HG02763 (cell line): ENCODE measurements at regions not wholly inside any gene's neighbourhood (a gene's known extent, or its start where the extent isn't known, plus 50 kb on each side); places are given as distances from the start of the nearest gene placed in this dataset.

ENCODE experiments used
- ATAC-seq: cut with Tn5 transposase; IDR thresholded peaks from one replicate; pipeline ENCODE4 v1.9.1; 2021; ENCODE audit warnings: mild to moderate bottlenecking, moderate library complexity; ENCODE audit not compliant: unreplicated experiment

DNA sequence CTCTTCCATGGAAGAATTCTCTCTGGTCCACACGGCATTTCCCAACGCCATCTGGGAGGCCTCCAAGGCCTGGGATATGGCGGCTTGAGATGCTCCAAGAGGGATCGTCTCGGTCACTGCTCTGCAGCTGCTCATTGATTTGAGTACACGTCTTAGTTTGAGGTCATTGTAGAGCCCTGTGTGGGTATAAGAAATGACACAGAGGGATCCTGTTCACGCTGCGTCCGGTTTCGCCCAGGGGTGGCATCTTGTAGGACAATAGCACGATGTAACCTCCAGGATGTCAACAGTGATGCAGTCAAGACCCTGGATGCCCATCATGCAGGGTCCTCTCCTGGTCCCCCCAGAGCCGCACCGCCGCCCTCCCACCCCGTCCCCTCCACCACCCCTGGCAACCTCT is 564.6 kb downstream of the BRD1 start:
- ATAC-seq = no peak

DNA sequence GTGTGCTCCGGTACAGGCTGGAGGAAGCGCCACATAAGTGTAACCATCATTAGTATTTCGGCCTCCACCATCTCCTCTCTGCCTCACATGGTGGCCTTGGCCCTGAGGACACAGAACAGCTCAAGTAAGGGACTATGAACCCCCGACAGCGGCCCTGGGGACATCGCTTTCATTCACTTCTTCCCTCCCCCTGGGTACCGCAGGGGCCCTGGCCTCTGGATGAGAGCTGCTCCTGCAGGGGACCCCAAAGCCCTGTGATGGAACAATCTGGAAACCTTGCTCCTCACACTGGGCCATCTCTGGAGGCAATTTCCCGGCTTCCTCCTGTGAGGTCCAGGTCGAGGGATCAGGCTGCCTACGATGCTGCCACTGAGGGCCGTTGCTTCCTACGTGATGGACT is 565.5 kb downstream of the BRD1 start:
- ATAC-seq = no peak

DNA sequence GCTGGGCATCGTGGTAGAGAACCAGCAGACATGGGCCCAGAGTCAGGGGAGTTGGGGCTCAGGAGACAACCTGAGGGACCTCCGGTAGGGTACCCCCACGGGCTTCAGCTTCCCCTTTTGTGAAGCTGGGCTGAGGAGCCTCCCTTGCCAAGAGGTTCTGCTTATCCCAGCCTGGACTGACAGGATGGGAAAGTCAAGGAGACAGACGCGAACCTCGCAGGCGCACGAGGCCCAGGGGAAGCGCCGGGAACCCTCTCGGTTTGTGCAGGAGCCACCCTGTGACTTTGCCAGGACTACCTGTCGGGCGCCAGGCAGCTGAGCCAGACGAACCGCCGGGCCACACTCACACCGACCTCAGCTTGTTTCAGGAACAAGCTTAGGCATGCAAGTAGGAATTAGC is 566.1 kb downstream of the BRD1 start:
- no peak for ATAC-seq

DNA sequence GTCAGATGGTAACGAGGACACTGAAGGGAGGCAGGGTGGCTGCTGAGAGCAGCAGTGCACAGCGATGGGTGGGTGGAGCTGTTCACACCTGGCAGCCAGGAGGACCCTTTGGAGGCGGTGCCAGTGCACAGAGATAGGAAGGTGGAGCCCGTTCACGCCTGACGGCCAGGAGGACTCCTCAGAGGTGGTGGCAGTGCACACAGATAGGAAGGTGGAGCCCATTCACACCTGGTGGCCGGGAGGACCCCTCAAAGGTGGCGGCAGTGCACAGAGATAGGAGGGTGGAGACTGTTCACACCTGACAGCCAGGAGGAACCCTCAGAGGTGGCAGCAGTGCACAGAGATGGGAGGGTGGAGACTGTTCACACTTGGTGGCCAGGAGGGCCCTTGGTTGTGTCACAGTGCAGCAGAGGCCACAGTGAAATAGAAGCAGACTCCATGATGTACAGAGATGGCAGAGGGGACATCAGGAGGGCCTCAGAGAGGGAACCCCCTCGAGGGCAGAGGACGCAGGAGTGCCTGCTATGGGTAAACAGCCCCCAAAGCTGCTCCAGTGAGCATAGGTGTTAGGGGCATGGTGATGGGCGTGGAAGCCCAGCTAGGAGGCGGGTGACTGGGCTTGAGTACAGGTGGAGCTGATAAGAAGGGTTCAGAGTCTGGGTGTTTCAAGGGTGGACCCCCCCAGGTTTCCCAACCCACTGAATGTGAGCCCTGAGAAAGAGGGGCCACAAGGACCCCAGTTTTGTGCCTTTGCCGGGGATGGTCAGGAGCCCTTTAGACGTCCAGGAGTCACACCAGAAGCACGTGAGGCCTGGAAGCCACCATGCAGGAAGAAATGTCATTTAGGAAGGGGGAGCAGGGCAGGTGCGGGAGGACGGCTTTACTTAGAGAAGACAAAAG is 566.7 kb downstream of the BRD1 start:
- ATAC-seq = no peak

DNA sequence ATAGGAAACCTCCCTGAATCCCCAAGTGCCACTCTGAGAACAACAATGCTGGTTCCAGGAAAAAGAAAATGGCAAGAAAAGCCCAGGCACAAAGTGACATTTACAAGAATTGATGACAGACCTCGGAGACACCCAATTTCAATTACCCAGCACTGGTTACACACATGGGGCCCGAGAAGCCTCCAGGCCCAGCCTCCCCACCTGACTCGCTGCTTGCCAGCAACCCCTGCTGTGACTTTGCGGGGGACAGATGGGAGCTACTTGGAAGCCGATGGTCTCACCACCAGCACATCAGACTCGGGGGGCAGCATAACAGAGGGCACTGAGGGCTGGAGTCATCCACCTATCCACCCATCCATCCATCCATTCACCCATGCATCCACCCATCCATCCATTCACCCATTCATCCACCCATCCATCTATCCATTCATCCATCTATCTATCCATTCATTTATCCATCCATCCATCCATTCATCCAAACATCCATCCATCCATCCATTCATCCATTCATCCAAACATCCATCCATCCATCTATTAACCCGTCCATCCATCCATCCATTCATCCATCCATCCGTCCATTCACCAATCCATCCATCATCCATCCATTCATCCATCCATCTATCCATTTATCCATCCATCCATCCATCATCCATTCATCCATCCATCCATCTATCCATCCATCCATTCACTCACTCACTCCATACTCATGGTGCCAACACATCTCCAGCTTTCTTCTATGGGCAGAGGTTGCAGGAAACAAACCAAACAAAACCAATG is 567.6 kb downstream of the BRD1 start:
- no peak for ATAC-seq

DNA sequence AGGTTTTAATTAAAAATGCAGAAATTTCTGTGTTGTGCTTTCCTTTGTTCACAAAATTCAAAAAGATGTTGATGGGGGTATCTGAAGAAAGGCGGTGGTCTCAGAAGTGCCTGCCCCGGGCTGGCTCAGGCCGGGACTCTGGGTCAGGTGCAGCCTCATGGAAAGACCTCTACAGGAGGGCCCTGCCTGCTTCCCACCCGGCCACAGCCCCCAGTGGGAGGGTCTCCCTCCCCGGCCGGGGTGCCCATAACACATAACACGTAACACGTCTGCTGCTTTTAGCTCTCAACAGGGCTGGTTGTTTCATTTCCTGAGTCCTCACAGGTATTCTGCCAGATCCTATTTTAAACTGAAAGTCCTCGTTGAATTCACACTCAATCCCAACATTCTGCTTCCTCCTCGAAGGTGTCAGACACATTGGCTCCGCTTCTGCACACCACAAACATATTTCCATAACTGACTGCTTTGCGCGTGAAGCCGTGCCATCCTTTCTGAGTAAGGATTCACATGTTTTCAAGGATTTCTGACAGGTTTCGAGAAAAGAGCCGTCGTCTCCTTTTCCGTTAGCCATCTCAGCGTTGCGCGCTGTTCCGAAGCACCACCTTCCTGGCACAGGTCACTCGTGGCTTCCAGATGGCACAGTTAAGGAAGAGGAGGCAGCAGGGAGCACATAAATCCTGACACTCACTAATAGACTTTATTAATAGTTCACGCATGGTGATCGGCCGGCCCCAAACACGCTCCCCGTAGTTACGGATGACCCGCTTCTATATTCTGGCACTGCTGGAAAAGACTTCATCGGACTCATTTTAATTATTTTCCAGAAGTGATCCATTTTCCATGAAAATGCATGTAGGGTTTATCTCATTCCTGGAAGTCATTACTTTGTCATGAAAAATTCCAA is 569.3 kb downstream of the BRD1 start:
- no peak for ATAC-seq

DNA sequence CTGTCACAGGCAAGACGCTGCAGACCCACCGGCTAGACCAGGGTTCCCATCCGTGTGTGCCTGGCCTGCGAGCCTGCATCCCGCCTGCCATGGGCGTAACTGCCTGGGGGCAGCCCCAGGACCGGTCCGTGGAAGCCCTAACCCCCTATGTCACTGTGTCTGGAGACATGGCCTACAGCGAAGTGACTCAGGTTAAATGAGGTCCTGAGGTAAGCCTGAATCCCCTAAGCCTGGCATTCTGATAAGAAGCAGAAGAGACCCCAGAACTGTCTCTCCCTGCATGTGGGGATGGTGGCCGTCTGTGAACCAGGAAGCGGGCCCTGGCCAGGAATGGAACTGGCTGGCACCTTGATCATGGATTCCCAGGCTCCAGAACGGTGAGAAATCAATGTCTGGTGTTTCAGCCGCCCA is 570.1 kb downstream of the BRD1 start:
- ATAC-seq = no peak

DNA sequence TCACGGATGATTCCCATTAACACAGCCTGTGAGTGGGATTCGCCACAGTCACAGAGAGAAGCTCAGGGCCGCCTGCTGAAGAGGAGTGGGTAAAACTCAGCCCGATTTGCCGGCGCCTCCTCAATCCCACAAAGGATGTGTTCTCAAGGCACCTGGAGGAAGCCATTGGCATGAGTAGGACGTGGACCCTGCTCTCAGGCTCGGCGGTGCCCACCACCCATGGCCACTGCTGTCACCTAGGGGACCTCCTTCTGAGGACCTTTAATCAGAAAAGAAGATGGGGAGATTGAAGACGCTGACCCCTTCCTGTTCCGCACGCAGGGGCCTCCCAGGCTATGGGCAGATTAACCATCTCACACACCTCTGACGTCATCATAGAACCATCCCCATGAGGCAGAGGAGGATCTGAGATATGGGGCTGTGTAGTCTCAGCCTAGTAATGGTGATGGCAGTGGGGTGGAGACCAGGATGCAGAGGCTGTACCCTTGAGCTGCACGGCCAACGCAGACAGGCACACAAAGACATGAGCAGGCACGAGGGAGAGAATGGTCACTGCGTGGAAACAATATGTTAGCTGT is 571.8 kb downstream of the BRD1 start:
- ATAC-seq = no peak

DNA sequence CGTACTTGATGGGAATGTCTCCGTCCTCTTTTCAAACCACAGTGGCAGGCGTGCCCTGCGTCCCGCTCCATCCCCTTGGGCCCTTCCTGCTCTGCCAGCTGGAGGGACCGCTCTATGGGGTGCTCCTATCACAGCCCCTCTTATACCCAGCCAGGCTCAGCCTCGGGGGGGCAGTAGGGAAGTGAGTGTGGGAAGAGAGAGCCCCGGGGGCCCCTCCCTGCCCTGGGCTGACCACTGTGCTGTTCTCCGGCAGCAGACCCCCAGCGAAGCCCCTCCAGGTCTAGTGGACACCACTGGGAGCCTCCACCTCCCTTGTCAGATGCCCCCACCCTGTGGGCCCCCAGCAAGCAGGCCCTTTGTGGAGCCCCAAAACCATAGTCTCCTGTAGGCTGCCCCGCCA is 572.5 kb downstream of the BRD1 start:
- no peak for ATAC-seq

DNA sequence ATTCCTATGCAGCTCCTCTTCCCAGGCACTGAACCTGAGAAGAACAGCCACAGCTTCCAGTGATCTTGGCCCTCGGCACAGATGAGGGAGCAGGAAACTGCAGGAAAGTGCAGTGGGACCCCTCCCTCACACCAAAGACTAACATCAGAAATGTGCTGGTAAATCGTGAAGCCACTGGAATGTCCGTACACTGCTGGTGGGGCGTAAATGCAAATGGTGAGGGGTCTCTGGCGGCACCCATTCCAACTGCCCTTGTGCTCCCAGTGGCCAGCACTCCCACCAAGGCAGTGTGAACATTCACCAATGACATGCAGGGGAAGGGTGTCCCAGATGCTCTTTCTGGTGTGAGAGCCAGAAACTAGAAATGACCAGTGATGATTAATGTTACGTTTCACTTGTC is 574.0 kb downstream of the BRD1 start:
- ATAC-seq = no peak

DNA sequence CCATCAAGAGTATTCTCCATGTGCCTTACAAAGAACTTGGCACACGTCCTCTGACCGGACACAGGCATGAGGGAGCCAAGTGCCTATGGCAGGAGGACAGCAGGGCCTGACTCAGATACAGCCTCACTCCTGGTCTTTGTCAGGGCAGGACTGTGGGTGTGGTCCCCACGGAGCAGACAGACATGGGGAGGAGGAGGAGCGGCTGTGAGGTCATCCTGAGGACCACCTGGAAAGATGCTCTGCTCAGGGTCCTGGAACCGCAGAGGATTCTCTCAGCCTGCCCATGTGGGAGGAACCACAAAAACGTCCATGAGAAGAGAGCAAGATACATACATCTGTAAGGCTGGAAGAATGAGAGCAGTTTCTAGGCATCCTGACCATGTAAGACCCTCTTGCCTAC is 576.3 kb downstream of the BRD1 start:
- ATAC-seq = no peak

DNA sequence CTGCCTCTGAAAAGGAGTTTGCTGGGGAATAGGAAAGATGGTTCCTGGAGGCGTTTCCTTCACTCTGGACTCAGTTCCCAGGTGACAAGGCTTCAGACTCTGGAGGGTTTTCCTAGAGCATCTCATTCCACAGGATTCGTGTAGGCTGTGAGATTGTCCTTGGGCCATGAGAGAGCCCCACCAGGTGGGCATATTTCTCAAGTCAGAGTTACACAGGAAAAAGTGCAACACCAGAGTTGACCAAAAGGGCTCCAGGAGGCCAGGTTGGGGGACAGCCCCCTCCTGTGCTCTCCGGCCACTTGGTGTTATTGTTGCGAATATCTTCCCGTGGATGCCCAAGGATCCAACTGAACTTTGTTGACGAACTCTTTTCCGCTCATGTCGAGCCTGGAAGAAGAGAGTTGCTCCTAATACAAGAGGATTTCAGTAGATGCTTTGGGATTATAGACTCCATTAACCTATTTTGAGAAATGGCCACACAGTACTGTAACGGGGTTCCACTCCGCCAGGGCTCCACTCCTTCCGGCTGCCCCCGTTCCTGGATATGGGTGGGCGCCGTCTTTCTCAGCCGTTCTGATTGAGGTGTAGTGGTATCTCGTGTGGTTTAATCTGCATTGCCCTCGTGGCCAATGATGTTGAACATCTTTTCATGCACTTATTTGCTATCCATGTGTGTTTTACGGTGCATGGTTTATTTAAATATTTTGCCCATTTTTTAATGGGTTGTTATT is 580.3 kb downstream of the BRD1 start:
- no peak for ATAC-seq

DNA sequence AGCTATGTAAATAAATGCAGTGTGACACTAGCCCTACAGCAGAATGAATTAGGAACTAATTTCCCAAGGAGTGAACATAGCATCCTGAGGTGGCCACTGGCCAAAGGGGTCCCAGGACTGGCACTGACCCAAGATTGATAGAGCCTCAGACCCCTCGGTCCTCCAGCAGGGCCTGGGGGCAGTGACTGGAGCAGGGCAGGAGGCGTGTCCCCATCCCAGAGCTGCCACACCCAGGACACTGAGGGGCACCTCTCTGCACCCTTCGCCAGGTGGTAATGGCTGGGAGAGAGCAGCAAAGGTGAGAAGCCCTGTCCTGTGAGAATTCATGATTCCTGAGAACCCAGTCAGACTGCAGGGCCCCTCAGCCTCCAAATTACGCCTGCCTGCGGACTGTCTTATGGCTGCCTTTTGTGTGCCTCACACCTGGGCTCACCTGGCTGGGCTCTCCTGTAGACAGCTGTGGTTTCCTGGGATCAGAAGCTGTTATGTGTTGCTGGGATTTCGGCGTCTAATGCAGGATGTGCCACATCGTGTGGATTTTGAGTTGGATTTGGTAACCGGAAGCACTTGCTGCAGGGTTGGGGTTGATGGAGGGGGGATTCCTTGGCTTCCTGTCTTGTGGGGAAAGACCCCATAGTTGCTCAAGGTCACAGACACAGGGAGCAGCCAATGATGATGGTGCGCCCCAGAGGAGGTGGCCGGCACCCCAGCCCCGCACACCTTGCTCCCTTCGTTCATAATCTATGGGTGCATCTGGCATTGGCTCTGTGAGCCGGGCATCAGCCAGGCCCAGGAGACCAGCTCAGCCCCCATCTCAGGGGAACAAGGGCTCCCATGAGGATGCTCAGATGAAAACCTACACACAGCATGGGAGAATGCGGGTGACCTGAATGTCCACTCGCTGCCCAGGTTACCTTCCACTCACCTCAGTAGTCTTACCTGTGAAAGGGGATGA is 582.9 kb downstream of the BRD1 start:
- no peak for ATAC-seq

DNA sequence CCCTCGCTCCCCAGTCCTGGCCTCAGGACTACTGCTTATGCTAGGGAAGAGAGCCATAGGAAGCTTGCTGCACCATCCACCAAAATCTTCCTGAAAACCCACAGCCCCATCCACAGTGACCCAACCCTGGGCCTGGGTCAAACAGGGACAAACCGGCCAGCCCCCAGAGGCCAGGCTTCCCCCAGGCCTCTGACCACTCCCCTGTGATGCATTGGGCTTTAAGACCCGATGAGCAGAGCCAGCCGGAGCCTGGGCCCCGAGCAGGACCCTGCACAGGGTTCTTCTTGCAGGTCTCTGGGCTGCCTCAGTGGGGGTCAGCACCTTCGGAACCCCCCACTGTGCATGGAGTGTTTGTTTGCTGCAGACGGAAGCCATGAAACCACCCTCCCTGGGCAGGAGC is 583.7 kb downstream of the BRD1 start:
- no peak for ATAC-seq

DNA sequence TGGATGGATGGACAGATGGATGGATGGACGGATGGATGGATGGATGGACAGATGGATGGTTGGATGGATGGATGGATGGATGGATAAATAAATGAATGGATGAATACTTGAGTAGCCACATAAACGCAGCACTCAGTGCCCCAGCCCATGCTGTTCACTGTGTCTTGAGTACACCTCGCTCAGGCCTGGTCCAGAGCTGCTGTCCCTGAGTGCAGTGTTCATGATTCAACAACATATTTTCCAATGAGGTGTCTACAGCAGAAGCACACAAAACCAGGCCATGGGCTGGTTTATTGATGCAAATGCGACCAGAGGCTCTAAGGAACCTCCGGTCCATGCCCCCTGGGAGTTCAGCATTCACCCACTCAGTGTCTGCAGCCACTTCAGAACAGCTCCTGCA is 584.3 kb downstream of the BRD1 start:
- ATAC-seq = no peak

DNA sequence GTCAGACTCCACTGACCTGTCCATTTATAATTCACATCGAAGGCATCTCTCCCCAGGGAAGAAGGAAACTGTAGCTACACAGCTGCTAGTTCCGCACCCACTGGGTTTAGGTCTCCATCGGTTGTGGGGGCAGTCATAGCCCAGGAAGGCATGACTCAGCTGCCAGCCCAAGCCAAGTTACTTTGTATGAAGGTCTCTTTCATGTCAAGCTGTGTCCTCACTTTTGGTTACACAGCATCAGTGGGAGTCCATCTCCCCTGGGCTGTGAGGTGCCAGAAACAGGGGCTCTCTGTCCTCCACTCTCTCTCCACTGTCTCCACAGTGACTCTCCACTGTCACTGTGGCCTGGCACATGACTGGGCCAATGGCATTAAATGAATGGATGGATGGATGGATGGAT is 585.2 kb downstream of the BRD1 start:
- no peak for ATAC-seq

DNA sequence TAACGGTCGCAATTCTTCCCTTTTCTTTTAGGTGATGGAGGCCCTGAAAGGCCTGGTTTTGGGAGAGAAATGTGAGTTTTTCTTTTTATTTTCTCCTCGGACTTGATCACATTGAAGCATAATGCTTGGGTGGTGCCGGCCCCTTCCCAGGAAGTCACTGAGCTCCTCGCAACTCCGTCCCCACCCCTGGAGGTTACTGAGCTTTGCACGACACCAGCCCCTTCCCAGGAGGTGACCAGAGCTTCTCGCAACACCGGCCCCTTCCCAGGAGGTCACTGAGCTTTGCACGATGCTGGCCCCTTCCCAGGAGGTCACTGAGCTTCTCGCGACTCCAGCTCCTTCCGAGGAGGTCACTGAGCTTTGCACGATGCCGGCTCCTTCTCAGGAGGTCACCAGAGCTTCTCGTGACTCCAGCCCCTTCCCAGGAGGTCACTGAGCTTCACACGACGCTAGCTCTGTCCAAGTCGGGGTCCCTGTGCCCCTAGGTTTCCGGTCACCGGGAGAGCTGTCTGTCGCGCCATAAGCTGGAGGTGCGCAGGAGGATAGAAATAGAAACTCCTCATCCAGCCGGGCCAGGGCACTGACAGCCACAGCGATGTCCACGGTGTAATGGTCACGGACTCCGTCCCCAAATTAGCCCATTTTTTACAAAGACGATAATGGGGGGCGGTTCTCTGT is 586.4 kb downstream of the BRD1 start:
- ATAC-seq = no peak

DNA sequence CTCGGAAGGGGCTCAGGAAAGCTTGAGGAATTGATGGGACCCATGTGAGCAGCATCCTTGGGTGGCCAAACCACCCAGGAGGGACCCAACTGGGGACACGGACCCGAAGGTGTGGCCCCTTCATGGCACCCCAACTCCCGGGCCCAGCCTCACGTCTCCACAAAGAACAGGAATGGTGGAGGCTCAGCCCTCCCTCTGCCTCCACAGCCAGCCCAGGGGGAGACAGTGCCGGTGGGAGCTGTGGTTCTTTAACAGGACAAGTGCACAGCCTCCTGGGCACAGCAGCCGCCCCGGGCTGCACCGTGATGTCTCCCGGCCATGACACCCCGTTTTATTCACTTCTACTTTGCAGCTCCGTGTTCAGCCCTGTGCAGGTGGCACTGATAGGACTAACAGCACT is 587.2 kb downstream of the BRD1 start:
- ATAC-seq = no peak

DNA sequence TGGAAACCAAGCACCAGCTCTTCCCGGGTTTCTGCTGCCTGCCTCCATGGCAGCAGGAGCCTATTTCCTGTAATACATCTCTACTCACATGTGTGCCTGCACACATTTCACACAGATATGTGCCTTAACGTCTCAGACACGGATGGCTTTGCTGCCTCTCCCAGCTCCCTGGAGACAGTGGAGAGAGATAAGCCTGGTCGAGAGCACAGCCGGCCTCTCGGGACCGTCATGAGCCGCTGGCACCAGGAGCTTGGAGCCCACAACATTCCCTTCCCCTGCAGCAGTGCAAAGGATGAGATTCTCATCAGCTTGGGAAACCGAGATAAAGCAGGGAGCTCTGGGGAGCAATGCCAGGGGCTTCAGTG is 587.7 kb downstream of the BRD1 start:
- ATAC-seq = no peak
